ENCODE measurements at regions not wholly inside any gene's neighbourhood (a gene's known extent, or its start where the extent isn't known, plus 50 kb on each side); places are given as distances from the start of the nearest gene placed in this dataset.

DNA sequence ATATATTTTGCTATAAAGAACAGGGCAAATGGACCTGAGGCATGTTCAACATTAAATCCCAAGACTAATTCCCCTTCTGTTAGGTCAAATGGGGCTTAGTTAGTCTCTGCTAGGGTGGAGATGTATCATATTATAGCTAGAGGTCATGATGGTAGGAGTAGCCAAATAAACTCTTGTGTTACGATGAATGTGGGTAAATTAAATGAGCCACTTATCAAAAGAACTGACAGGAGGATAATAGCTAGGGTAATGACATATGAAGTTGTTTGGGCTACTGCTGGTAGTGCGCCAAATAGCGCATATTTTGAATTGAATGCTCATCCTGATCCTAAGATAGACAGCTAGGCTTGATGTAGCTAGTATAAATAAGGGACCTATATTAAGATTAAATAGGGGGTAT lies 445.0 kb downstream of the GXYLT1 start:
- H3K36me3 ChIP-seq (ENCODE audit: control insufficient read depth in 2 of 2, insufficient read depth in 1 of 2, low read length in 2 of 2), result no peaks in the 10 kb centered on the region
- H3K9me3 ChIP-seq (ENCODE audit: control insufficient read depth, insufficient read depth, low read depth, low read length), result no peaks in the 10 kb centered on the region
- POLR2A ChIA-PET, result no interaction called here
- TF ChIP-seq KLF1 (tag by site-specific recombination; IDR thresholded peaks at IDR 0.05) (peak; percentile 28; the same call in 1 of the 2 replicates), ZNF621 (tag by site-specific recombination; IDR thresholded peaks at IDR 0.05) (no peak), EGR2 (tag by site-specific recombination; IDR thresholded peaks at IDR 0.05; ENCODE audit: low read depth) (peak; percentile 44; the same call in 1 of the 2 replicates), ZBTB20 (tag by site-specific recombination; IDR thresholded peaks at IDR 0.05) (no peak), OSR2 (tag by site-specific recombination; IDR thresholded peaks at IDR 0.05) (peak; percentile 55), ZNF843 (tag by site-specific recombination; IDR thresholded peaks at IDR 0.05) (peak; percentile 63; the same call in 1 of the 2 replicates), ZNF558 (tag by site-specific recombination; IDR thresholded peaks at IDR 0.05) (no peak), ZNF37A (tag by site-specific recombination; IDR thresholded peaks at IDR 0.05) (no peak), HOXD13 (CRISPR knock-in tag; IDR thresholded peaks at IDR 0.05; ENCODE audit: borderline replicate concordance) (0 out of 2 replicates have a peak, but pooled peaks have one; percentile 23), FEZF1 (tag by site-specific recombination; IDR thresholded peaks at IDR 0.05) (peak; percentile 52; the same call in 1 of the 2 replicates), ZNF16 (tag by site-specific recombination; IDR thresholded peaks at IDR 0.05; ENCODE audit: low read depth) (no peak)
- H3K4me3 ChIP-seq (ENCODE audit: low read depth, low read length), result no peak overlapping the region
- CTCF ChIA-PET, result interaction anchor here (0.6 to 1.4 kb wide), 2 partner anchors 436 to 672 kb away, joined by 3 to 4 read pairs; no protein-coding TSS in a partner anchor
- peaks cover 5% of the 10 kb centered on the region for H3K4me1 ChIP-seq (ENCODE audit: control insufficient read depth, insufficient read depth, low read length)
- no peak overlapping the region for H3K27ac ChIP-seq (ENCODE audit: extremely low read depth, low read depth, low read length)

DNA sequence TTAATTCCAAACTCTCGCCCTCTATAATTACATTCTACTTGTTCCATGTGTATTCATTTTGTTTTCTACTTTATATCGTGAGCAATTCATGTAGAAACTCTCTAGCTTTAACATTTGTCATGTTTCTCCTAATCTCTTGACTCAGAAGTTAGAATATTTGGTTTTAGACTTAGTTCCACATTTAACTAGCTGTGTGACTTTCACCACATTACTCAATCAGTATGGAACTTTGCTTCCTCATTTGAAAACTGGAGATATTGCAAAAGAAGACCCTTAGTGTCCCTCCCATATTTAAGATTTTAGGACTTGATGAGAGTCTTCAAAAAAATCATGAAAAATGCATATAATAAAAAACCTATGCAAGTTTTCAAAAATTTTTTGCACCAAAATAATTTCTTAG lies 447.5 kb downstream of the GXYLT1 start:
- H3K27ac ChIP-seq (ENCODE audit: extremely low read depth, low read depth, low read length), result no peak overlapping the region
- POLR2A ChIA-PET, result no interaction called here
- H3K4me3 ChIP-seq (ENCODE audit: low read depth, low read length), result no peak overlapping the region
- H3K4me1 ChIP-seq (ENCODE audit: control insufficient read depth, insufficient read depth, low read length), result peaks cover 5% of the 10 kb centered on the region
- H3K36me3 ChIP-seq (ENCODE audit: control insufficient read depth in 2 of 2, insufficient read depth in 1 of 2, low read length in 2 of 2), result no peaks in the 10 kb centered on the region
- CTCF ChIA-PET, result interaction anchor here (0.9 kb wide), 1 partner anchor 10 kb away, joined by 5 read pairs; no protein-coding TSS in a partner anchor
- H3K9me3 ChIP-seq (ENCODE audit: control insufficient read depth, insufficient read depth, low read depth, low read length), result no peaks in the 10 kb centered on the region
- no peak for TF ChIP-seq ZNF175 (tag by site-specific recombination; IDR thresholded peaks at IDR 0.05)
- TF ChIP-seq GFI1B (tag by site-specific recombination; IDR thresholded peaks at IDR 0.05), result no peak
- no peak for TF ChIP-seq ZNF394 (tag by site-specific recombination; IDR thresholded peaks at IDR 0.05; ENCODE audit: borderline replicate concordance)
- TF ChIP-seq ZNF169 (tag by site-specific recombination; IDR thresholded peaks at IDR 0.05), result no peak
- TF ChIP-seq ZNF335 (tag by site-specific recombination; conservative IDR thresholded peaks at IDR 0.05), result no peak
- TF ChIP-seq OVOL3 (tag by site-specific recombination; IDR thresholded peaks at IDR 0.05), result no peak
- no peak for TF ChIP-seq ZNF510 (tag by site-specific recombination; IDR thresholded peaks at IDR 0.05; ENCODE audit: insufficient replicate concordance)
- no peak for TF ChIP-seq ZNF670 (tag by site-specific recombination; IDR thresholded peaks at IDR 0.05; ENCODE audit: low read depth)
- no peak for TF ChIP-seq SP3 (tag by site-specific recombination; IDR thresholded peaks at IDR 0.05)
- TF ChIP-seq, protein P1, sequence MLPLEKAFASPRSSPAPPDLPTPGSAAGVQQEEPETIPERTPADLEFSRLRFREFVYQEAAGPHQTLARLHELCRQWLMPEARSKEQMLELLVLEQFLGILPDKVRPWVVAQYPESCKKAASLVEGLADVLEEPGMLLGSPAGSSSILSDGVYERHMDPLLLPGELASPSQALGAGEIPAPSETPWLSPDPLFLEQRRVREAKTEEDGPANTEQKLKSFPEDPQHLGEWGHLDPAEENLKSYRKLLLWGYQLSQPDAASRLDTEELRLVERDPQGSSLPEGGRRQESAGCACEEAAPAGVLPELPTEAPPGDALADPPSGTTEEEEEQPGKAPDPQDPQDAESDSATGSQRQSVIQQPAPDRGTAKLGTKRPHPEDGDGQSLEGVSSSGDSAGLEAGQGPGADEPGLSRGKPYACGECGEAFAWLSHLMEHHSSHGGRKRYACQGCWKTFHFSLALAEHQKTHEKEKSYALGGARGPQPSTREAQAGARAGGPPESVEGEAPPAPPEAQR (tag by site-specific recombination; IDR thresholded peaks at IDR 0.05), result no peak
- TF ChIP-seq, protein P2, sequence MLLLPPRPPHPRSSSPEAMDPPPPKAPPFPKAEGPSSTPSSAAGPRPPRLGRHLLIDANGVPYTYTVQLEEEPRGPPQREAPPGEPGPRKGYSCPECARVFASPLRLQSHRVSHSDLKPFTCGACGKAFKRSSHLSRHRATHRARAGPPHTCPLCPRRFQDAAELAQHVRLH (tag by site-specific recombination; IDR thresholded peaks at IDR 0.05), result no peak
- TF ChIP-seq, protein P3, sequence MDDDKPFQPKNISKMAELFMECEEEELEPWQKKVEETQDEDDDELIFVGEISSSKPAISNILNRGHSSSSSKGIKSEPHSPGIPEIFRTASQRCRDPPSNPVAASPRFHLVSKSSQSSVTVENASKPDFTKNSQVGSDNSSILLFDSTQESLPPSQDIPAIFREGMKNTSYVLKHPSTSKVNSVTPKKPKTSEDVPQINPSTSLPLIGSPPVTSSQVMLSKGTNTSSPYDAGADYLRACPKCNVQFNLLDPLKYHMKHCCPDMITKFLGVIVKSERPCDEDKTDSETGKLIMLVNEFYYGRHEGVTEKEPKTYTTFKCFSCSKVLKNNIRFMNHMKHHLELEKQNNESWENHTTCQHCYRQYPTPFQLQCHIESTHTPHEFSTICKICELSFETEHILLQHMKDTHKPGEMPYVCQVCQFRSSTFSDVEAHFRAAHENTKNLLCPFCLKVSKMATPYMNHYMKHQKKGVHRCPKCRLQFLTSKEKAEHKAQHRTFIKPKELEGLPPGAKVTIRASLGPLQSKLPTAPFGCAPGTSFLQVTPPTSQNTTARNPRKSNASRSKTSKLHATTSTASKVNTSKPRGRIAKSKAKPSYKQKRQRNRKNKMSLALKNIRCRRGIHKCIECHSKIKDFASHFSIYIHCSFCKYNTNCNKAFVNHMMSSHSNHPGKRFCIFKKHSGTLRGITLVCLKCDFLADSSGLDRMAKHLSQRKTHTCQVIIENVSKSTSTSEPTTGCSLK (tag by site-specific recombination; IDR thresholded peaks at IDR 0.05), result no peak
- no peak for TF ChIP-seq ZNF558 (tag by site-specific recombination; IDR thresholded peaks at IDR 0.05)
- TF ChIP-seq, protein P4, sequence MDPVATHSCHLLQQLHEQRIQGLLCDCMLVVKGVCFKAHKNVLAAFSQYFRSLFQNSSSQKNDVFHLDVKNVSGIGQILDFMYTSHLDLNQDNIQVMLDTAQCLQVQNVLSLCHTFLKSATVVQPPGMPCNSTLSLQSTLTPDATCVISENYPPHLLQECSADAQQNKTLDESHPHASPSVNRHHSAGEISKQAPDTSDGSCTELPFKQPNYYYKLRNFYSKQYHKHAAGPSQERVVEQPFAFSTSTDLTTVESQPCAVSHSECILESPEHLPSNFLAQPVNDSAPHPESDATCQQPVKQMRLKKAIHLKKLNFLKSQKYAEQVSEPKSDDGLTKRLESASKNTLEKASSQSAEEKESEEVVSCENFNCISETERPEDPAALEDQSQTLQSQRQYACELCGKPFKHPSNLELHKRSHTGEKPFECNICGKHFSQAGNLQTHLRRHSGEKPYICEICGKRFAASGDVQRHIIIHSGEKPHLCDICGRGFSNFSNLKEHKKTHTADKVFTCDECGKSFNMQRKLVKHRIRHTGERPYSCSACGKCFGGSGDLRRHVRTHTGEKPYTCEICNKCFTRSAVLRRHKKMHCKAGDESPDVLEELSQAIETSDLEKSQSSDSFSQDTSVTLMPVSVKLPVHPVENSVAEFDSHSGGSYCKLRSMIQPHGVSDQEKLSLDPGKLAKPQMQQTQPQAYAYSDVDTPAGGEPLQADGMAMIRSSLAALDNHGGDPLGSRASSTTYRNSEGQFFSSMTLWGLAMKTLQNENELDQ (tag by site-specific recombination; IDR thresholded peaks at IDR 0.05; ENCODE audit: low read depth), result no peak
- no peak for TF ChIP-seq ZNF549 (tag by site-specific recombination; IDR thresholded peaks at IDR 0.05)
- no peak for TF ChIP-seq SCRT1 (tag by site-specific recombination; IDR thresholded peaks at IDR 0.05; ENCODE audit: borderline replicate concordance)
- no peak for TF ChIP-seq GLI2 (tag by site-specific recombination; IDR thresholded peaks at IDR 0.05; ENCODE audit: borderline replicate concordance, low read depth)
- TF ChIP-seq, protein P5, sequence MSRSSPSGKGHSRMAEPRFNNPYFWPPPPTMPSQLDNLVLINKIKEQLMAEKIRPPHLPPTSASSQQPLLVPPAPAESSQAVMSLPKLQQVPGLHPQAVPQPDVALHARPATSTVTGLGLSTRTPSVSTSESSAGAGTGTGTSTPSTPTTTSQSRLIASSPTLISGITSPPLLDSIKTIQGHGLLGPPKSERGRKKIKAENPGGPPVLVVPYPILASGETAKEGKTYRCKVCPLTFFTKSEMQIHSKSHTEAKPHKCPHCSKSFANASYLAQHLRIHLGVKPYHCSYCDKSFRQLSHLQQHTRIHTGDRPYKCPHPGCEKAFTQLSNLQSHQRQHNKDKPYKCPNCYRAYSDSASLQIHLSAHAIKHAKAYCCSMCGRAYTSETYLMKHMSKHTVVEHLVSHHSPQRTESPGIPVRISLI (tag by site-specific recombination; IDR thresholded peaks at IDR 0.05), result no peak

Measured in HEK293 (cell line).